Skin epidermis (tissue), 12 donors: ENCODE measurements at regions not wholly inside any gene's neighbourhood (a gene's known extent, or its start where the extent isn't known, plus 50 kb on each side); places are given as distances from the start of the nearest gene placed in this dataset.
A peak's percentile ranks its signal among the peaks of the same experiment; 100 is the strongest.
"Not testable (repeated sequence)": the region's sequence is repeated elsewhere in the genome, so short reads cannot be mapped to it uniquely, and the experiment has no call there.

Experiments used
- H3K27ac ChIP-seq, 21 experiments: fragments of 200-600 bp; sonication (generic) in 11 of 21; one replicate each; pipeline ENCODE4 v1.5.0; 2020; ENCODE audit warnings: mild to moderate bottlenecking in 3 of 21, inconsistent platforms in 2 of 21, moderate library complexity in 2 of 21
- H3K4me3 ChIP-seq, 7 experiments: fragments of 200-600 bp; sonication (generic) in 2 of 7; one replicate each; pipeline ENCODE4 v1.5.0; 2020; ENCODE audit warnings: inconsistent platforms in 2 of 7, mild to moderate bottlenecking in 2 of 7, moderate library complexity in 1 of 7

DNA sequence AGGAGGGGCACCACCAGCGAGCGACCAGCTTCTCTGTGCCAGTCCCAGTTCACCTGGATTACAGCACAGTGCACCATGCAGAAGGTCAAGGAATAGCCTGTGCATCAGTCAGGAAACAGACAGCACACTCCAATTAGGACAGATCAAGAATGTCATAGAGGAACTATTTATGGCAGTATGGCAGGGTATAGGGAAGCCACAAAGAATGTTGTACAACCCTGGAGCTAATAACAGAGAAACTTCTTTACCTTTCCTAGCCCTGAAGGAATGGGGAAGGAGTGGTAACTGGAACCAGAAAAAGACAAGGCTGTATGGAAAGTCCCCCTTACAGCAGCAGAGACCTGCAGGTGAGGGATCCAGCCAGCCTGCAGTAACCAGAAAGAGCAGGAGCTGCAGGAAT is 87.8 kb upstream of the USP24 start:
- no peak overlapping the region for H3K4me3 ChIP-seq

DNA sequence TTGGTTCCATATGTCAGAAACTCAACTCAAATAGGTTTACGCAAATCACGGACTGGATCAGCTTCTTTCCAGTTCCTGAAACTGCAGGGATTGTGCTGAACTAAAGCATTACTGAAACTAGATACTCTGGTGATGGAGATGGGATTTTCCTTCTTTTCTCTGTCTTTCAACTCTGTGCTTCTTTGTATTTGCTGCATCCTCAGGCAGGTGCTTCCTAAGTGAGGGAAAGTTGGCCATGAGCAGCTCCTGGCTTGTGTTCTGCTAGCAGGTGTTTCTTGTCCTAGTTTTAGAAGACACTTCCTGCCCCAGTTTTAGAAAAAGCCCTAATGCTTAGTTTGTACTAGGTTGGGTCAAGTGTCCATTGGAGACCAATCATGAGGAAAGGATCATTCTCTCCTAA is 86.7 kb upstream of the USP24 start:
- Histone ChIP-seq H3K4me3 (no peak overlapping the region), H3K27ac (no peak overlapping the region)

More for the DNA sequence above, 87.8 kb upstream of the USP24 start:
- H3K27ac ChIP-seq, result no peak overlapping the region

DNA sequence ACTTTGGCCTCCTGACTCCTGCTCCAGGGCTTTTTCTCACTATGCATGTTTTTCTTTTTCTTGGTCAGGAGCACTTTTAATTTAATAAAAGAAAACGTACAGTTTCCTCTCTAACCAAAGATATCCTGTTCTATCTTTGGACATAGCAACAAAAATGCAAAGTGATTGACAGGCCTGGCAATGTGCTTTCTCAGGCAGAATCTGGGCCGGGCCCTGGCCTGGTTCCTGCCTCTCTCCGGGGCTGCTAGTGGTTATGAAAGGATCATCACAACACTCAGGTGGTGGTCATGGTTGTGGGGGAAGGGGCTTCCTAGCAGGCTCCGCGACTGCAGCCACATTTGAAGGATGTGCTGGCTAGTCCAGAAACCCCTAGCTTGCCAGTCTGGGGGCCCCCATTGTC is 85.8 kb upstream of the USP24 start:
- Histone ChIP-seq H3K4me3 (no peak overlapping the region), H3K27ac (no peak overlapping the region)

DNA sequence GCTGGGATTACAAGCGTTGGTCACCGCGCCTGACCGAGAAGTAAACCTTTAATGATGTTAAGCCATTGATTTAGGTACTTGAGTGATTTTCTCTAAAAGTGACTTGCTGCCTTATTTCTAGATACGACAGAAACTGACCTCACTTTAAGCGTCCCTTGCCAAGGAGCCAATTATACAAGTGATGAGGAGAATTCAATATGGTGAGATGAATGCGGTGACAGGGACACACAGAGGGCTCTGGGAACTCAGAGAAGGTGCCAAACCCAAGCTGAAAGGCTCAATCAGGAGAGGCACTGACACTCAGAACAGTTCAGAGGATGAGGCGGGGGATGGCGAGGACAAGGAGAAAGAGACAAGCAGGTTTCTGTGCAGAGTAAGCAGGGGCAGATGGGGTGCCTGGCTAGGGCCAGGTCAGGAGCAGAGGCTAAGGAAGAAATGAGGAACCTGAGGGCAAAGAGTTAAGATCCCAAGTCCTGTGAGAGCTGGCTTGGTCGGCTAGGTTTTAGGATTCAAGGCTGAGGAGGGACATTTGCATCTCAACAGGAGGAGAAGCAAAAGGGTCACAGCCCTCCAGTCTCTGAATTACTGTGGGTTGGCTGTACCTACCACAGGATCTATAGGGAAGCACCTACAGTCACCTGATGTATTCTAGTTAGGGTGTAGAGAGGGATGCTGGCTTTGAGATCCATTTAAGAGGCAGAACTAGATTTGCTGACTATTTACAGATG is 83.2 kb upstream of the USP24 start:
- H3K4me3 ChIP-seq, result no peak overlapping the region
- no peak overlapping the region for H3K27ac ChIP-seq

DNA sequence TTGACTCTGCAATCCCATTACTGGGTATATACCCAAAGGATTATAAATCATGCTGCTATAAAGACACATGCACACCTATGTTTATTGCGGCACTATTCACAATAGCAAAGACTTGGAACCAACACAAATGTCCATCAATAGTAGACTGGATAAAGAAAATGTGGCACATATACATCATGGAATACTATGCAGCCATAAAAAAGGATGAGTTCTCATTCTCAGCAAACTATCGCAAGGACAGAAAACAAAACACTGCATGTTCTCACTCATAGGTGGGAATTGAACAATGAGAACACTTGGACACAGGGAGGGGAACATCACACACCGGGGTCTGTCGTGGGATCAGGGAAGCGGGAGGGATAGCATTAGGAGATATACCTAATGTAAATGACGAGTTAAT is 81.1 kb upstream of the USP24 start:
- H3K4me3 ChIP-seq, H3K27ac ChIP-seq: not testable (repeated sequence)

DNA sequence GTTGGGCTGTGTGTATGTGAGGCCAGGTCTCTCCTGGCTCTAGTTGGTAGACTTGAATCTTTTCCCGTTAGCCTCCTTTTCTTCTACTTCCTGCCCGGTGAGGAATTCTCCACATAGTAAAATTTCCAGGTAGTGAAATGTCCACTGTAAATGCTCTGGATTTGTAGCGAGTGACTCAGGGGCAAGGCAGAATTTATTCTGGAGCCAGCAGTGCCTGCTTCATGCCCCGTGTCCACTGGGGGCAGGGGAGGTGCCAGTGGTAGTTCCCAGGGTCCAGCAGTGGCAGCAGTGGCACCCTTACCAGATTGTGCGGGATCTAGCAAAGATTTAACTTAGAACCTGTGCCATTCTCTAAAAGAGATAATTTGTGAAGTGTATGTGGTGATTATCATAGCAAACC is 74.5 kb upstream of the USP24 start:
- Histone ChIP-seq H3K27ac (no peak overlapping the region), H3K4me3 (no peak overlapping the region)

DNA sequence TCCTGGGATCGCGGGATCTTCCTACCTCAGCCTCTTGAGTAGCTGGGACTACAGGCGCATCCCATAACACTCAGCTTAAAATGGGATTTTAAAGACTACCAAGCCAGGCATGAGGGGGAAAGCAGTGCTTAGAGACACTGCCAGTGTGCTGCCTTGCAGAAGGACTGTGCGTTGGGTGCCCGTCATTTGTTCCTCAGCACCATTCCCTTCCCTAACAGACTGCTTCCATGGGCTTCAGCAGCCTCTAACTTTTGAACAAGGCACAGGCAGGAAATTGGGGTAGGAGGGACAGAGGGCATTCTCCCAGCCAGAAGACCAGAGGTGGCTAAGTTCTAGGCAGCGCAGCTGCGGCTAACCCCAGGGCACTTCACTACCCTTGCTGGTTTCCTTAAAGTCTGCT is 73.9 kb upstream of the USP24 start:
- Histone ChIP-seq H3K4me3 (no peak overlapping the region), H3K27ac (peak overlapping the region in 1 of 21 experiments; percentile 46)

DNA sequence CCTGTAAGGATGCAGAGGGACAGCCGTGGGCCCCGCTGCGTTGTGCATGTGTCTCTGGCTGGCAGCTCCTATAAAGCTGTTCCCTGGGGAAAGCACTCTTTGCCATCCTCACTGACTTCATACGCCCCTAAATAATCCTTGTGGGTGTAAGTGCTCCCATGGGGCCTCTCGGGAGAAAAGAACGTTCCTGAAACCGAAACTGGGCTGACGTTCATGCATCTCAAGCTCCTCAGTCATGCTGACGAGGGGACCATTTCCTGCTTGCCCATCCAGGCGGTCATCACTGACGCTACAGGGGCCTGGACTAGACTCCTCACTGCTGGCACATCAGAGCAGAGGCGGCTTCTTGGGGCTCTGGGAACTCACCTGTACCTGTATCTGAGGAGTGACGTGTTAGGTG is 73.1 kb upstream of the USP24 start:
- H3K27ac ChIP-seq, result peak overlapping the region in 3 of 21 experiments; percentile 18 to 57 (median 43)
- H3K4me3 ChIP-seq, result no peak overlapping the region

DNA sequence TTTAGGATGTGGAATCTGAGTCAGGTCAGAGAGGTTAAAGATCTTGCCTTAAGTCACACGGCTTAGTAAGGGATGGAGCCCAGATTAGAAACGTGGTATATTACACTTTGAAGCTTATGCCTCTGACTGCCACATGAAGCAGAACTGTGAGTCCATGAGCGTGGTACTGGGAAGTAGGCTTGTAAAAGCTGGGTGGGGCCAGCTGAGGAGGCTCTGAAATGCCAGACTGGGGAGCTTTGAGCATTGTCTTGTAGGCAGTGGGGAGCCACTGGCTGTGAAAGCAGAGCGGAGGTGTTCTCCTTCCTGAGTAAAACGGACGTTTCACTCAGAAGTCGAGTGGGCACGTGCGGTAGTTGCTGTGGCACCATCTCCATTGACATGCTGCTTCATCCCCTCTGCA is 72.6 kb upstream of the USP24 start:
- Histone ChIP-seq H3K4me3 (no peak overlapping the region), H3K27ac (peak overlapping the region in 4 of 21 experiments; percentile 18 to 57 (median 32))

DNA sequence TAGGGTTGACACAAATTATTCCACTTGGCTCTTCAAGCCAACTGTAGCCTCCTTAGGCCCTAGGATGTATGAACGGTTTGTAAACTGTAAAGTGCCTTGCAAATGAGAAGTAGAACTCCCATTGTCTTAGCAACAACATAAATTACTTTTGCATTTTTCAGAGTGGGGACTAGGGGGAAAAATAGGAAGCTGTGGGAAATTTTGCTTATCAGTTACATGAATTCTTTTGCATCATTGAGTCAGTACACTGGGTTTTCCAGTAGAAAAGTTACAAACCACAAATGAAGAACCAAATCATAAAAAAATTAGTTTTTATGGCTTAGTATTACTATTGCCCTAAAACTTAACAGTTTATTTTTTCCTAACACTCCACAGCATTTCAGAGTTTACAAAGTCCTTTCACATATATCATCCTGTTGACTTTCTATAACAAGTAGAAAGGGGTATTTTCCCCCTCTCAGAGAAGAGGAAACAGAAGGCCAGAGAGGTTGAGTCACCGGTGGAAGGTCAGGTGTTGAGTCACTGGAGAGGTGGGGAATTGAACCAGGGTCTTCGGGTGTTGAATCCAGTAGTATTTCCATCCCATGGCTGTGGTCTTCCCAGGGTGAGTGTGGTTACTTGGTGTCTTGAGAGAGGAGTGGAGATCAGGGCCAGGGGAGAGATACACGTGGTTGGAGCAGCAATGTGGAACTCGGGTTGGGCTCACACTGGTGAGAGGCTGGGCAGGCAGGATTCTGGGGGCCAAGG is 71.9 kb upstream of the USP24 start:
- peak overlapping the region in 2 of 21 experiments; percentile 43 to 57 for H3K27ac ChIP-seq
- H3K4me3 ChIP-seq, result no peak overlapping the region

DNA sequence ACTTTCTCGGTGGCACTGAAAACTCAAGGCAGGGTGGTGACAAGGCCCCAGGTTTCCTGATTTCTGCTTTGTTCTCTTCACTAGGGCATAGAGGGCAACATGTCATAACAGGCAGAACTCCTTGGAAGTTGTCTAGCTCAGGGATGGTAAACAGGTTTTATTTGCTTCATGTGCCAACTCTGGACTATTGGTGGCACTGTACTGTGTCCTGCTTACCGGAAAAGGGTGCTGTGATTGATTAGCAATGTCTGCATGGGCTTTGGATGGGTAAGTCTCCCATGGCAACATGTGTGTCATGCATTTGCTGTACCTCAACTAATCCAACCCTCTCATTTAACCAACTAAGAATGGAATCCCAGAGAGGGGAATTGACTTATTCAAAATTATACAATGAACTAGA is 70.7 kb upstream of the USP24 start:
- Histone ChIP-seq H3K4me3 (no peak overlapping the region), H3K27ac (peak overlapping the region in 3 of 21 experiments; percentile 11 to 55 (median 19))

DNA sequence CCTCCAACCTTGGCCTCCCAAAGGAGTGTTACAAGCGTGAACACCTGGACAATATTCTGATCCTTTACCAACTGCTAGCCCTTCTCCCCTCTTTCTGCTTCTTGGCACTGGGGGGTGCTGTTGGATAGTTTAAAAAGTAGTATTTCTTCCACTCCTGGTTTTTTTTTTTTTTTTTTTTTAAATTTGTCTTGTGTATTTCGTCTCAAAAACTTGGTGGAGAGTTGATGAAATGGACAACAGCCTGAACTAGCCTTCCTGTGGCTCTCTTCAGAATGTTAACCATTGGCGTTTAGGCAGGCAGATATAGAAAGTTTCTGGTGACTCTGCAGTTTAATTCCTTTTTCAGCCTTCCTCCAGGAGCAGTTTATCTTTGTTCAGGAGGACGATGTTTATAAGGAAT is 69.7 kb upstream of the USP24 start:
- Histone ChIP-seq H3K27ac (peak overlapping the region in 1 of 21 experiments; percentile 55), H3K4me3 (no peak overlapping the region)

DNA sequence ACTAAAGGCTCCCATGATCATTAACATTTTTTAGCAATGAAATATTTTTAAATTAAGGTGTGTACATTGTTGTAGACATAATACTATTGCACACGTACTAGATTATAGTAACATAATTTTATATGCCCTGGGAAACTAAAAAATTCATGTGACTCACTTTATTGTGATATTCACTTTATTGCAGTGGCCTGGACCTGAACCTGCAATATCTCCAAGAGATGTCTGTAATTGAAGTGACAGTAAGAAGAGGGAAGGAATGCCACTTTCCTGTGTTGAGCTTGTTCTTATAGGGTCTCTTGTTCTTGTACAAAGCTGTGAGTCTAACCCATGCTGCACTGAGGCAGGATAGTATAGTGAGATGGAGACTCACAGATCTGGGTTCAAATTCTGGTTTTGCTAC is 66.9 kb upstream of the USP24 start:
- H3K4me3 ChIP-seq, result no peak overlapping the region
- H3K27ac ChIP-seq, result no peak overlapping the region

DNA sequence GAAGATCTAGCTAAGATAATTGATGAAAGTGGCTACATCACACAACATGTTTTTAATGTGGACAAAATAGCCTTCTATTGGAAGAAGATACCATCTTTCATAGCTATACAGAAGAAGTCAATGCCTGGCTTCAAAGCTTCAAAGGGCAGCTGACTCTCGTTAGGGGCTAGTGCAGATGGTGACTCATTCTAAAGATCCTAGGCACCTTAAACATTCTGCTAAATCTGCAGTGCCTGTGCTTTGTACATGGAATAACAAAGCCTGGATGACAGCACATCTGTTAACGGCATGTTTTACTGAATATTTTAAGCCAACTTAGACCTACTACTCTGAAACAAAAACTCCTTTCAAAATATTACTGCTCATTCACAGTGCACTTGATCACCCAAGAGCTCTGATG is 65.6 kb upstream of the USP24 start:
- Histone ChIP-seq H3K4me3 (no peak overlapping the region), H3K27ac (no peak overlapping the region)

DNA sequence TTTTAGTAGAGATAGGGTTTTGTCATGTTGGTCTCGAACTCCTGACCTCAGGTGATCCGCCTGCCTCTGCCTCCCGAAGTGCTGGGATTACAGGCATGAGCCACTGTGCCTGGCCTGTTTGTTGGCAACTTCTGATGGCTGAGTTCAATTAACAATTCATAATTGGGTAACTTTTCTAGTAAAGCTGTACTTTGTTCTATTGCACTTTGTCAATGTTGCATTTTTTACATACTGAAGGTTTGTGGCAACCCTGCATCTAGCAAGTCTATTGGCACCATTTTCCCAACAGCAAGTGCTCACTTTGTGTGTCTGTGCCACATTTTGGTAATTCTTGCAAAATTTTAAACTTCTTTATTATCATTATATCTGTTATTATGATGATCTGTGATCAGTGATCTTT is 64.5 kb upstream of the USP24 start:
- H3K4me3 ChIP-seq, result no peak overlapping the region
- no peak overlapping the region for H3K27ac ChIP-seq

DNA sequence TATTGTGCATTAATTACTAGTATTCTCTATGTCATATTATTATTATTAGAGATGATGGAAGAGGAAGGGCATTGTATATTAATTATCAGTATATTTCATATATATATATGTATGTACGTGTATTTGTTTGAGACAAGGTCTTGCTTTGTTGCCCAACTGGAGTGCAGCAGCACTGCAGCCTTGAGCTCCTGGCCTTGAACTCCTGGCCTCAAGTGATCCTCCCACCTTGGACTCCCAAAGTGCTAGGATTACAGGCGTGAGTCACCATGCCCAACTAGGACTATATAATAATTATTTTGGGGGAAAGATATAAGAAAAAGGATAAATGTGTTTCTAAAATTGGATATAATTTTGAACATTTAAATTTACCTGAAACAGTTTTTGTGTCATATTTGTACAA is 63.2 kb upstream of the USP24 start:
- Histone ChIP-seq H3K27ac (no peak overlapping the region), H3K4me3 (no peak overlapping the region)

DNA sequence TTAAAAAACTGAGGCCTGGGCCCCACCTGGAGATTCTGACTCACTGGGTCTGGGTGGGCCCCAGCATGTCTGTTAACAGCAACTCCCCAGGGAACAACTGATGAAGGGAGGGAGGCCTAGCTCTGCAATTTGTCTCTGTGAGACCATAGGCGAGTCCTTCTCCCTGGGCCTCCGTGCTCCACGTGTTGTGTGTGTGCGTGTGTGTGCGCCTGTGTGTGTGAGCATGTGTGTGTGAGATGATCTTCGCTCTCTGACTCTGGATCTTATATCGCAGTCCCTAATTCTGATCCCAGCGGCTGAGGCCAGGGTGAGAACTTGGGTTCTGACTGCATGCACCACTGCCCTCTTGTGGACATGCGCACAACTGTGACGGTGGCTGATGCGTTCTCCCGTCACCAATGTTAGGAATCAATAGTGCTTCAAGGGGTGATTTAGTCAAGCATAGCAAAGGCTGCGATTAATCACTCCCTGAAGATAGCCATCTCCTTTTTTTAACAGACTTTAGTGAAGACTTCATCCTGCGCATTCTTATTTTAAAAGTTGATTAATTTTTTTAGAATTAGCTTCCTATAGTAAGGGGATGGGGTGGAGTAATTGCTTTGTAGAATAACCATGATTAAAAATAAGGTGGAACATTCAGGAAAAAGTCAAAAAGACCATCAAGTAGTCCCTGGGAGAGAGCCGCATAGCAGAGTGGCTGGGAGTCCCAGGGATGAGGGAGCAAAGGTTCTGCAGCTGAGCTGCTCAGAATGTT is 62.4 kb upstream of the USP24 start:
- H3K27ac ChIP-seq, result peak overlapping the region in 6 of 21 experiments; percentile 1 to 67 (median 39)

DNA sequence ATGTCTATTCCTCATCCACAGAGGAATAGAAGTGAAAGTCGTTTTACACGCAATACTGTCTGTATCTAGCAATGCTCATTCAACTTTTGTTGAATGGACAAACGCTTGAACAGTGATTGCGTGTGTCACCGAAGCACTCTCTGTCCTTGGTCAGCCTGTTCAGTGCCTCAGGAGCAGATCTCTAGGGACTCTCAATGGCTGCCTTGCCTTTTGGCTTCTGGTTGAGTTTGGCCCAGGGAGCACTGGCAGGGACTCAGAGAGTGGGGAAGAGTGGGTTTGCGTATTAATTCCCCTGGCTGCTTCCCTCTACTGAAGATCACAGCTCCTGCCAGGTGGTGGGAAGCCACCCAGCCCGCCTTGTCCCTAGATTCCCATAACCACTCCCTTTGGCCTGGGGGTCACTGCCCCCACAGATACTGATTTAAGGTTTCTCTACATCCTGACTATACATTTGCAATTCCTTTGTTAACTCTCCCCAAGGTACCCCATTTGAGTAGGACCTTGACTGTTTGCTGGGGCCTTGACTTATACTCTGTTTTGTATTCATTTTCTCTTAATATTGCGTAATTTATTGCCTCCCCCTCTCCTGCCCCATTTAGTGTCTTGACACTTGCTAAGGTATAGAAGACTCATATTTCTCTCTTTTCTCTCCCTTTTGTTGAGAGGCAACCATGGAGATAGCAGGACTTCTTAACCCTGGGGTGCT is 61.7 kb upstream of the USP24 start:
- no peak overlapping the region for H3K4me3 ChIP-seq
- H3K27ac ChIP-seq, result peak overlapping the region in 10 of 21 experiments; percentile 1 to 67 (median 38)

More for the DNA sequence above, 62.4 kb upstream of the USP24 start:
- no peak overlapping the region for H3K4me3 ChIP-seq

DNA sequence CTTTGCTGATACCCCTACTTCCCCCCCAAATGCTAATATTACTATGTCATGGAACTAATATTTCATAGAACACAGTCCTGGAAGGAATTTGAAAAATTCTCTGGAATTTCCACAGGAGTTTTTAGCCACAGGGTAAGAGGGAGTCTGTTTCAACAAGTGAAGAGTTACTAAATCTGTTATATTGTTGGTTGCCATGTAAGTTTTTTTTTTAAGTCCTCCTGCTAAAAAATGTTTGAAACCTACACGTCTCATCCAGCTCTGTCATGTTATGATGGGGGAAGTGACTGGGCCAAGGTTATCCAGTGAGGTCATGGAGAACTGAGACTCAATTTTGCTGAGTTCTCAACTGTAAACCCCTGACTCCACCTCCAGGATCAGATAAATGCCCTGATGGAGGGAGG is 60.8 kb upstream of the USP24 start:
- no peak overlapping the region for H3K4me3 ChIP-seq
- H3K27ac ChIP-seq, result peak overlapping the region in 3 of 21 experiments; percentile 8 to 67 (median 39)
